ENCODE measurements at regions not wholly inside any gene's neighbourhood (a gene's known extent, or its start where the extent isn't known, plus 50 kb on each side); places are given as distances from the start of the nearest gene placed in this dataset.
"Not testable (repeated sequence)": the region's sequence is repeated elsewhere in the genome, so short reads cannot be mapped to it uniquely, and the experiment has no call there.

DNA sequence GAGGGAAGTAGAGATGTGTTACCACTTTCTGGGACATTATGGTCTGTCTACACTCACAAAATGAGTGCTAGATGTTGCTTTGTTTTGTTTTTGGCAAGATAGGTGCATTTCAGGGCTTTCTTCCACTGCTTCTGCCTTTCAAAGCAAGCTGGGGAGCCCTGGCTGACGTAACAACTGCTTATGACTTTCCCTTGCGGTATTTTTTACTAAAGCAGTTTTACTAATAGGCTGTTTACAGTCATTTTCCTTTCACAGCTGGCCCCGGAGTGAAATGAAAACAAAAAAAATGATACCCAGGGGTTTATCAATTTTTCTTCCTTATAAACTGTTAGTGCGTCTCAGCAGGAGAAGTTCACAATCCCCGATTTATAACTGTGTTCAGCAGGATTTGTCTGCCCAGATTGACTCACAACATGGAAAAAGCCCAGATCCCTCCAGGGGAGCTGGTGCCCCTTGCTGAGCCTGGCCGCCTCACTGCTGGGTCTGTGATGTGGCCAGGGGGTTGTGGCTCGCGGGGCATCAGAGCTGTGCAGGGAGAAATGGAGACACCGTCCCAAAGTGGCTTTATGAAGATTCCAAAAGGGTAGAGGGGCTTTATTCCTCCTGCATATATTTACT lies 184.4 kb upstream of the HS3ST3A1 start:
- DNase-seq (ENCODE audit: low read depth in 2 of 2): no peak

DNA sequence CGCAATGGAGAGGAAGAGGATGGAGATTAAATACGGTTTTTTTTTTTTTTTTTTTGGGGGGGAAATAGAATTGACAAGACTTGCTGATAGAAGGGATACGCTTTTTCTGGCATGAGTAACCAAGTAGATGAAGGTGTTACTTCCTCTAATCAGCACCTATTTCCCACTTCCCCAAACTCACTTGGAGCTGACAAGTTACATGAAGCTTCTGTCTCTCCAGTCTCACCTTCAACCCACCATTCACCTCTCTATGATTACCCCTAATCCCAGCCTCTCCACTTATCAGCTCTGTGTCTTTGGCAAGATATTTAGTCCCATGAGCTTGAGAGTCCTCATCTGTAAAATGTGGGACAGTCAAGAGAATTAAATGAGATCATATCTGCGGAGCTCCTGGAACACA lies 185.9 kb upstream of the HS3ST3A1 start:
- no peak for DNase-seq (ENCODE audit: low read depth in 2 of 2)

DNA sequence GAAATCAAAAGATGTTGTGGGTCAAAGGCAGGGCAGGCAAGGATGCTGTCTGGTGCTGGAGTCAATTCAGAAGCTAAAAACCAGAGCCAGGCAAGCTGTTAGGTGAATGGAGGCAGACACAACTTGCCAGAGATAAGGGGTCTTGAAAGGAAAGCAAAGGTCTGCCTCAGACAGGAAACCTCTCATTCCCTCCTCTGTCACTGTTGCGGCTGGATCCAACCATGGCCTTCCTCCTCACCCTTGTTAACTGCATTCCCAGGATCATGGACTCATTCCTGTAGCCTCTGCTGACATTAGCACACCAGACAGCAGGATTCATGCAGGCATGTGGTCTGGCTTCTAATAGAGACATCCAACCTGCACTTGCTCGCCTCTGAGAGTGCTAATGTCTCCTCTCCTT lies 186.7 kb upstream of the HS3ST3A1 start:
- DNase-seq (ENCODE audit: low read depth in 2 of 2): no peak

DNA sequence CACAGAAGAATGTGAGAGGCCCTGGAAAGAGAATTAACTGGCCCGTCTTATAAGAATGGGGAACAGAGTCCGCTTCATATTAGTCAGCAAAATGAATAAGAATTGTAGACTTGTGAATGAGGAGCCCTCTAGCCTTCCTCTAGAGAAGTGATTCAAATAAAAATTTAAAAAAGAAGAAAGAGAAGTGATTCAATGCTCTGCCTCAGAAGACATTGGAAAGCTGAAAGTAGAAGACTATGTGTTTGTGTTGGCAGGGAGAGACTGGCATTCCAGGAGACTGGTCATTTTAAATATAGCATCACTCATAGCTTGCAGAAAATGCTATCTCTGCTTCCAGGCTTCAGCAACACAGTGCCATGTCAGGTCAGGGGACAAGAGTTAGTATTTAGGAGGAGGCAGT lies 190.6 kb upstream of the HS3ST3A1 start:
- DNase-seq (ENCODE audit: low read depth in 2 of 2): no peak

DNA sequence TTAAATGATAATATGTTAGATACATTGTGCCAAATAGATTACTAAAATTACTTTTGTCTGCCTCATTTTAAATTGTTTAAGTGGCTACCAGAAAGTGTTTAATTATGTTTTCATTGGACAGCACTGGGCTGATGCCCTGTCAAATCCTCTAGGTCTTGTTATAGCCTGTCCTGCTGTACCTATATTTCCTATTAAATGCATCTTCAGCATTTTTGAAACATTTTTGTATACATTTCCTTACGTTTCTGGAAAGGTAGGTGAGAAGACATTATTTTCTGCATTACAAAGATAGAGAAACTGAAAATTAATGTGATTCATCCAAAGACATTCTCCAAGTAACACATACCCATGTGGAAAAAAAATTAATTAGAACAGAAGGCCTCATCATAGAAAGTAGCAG lies 192.2 kb upstream of the HS3ST3A1 start:
- no peak for DNase-seq (ENCODE audit: low read depth in 2 of 2)

DNA sequence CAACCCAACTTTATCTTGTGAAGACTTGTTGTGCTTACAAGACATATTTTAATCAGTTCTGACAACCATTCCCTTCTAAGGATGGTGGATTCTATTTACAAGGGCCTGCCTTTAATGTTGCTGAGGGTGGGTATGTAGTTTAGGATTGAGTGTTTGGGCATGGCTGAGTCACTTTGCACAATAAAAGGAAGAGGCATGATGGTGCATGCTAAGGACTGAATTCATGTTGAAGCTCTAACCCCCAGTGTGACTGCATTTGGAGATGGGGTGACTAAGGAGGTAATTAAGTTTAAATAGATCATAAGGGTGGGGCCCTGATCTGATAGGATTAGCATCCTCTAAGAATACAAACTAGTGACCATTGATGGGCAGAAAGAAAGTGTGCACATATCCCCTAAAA lies 196.1 kb upstream of the HS3ST3A1 start:
- DNase-seq (ENCODE audit: low read depth in 2 of 2): no peak

DNA sequence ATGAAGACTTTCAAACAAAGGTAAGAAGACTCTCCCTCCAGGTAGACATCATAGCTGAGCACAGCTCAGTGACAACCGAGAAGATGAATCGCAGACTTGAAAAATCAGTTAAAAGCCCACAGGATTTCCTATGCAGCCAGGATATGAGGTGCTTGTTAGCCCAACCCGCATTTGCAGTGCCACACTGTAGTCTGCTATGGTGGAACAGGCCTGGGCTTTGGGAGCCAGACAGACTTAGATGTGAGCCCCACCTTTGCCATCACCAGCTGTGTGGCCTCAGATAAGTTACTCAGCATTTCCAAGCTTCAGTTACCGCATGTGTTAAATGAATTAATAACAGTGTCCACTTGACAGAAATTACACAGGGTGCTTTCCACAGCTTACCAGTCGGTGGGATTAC lies 204.4 kb upstream of the HS3ST3A1 start:
- DNase-seq (ENCODE audit: low read depth in 2 of 2): no peak

DNA sequence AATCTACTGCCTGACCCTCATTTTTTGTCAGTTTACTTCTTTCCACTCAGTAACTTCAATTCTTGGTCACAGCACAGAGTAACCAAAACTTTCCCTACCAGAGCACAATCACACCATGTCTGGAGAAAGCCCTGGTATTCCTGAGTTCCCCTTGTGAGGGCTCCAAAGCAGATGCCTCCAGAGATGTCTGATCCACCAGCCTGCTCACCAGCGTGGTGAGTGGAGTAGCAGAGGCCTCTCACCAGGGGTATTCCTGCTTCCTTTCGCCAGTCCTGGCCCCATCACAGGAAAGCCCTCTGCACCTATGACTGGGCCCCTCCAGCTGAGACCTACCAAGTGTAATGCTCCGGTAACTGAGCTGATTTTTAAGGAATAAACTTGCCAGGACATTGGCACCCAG lies 205.4 kb upstream of the HS3ST3A1 start:
- DNase-seq (ENCODE audit: low read depth in 2 of 2): no peak

DNA sequence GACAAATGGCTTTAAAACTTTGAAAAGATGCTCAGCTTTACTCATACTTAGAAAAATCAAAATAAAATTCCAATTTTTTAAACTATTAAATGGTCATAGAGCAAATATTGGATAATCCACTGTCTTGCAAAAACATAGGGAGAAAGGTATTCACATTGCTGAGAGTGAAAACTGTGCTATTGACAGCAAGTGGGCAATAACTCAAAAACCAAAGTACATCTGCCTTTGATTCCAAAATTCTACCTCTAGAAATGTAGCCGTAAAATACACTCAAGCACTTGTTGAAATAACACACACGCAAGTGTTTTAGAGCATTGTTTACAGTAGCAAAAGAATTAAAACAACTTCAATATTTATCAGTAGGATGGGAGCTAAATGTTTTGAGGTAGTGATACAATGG lies 210.6 kb upstream of the HS3ST3A1 start:
- no peak for DNase-seq (ENCODE audit: low read depth in 2 of 2)

DNA sequence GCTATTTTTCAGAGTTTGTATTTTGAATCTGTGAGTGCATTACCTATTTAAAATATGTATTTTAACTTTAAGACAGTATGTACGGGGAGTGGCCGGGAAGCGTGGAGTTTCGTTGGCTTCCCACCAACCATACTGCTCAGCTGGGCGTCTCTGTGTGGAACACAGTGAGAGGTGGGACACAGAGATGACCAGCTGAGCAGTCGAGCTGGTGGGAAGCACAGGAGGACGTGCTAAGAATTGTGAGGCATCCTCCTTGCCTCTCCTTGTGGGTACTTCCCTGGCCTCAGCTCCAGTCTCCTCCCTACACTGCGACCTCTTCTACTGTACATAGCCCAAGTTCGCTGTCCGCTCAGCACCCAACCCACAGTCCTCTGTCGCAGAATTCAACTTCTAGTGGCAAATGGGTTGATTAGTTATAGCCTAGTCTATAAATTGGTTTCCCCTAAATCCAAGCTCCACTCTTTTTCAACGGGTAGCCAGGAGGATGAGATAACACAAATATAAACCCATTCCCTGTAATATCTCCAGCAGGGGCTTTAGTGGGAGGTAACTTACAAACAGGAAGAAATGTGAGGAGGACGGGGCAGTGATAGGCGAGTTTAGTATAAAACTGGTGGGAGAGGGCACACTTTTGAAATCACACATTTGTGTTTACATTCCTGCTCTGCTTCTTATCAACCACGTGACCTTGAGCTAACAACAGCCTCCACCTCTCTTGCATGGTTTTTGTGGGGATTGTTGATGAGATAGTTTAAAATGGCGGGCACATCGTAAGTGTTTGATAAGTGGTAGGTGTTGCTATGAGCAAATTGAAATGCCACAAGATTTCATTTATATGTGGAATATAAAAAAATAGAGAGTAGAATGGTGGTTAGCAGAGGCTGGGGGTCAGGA lies 211.9 kb upstream of the HS3ST3A1 start:
- DNase-seq (ENCODE audit: low read depth in 2 of 2): no peak

DNA sequence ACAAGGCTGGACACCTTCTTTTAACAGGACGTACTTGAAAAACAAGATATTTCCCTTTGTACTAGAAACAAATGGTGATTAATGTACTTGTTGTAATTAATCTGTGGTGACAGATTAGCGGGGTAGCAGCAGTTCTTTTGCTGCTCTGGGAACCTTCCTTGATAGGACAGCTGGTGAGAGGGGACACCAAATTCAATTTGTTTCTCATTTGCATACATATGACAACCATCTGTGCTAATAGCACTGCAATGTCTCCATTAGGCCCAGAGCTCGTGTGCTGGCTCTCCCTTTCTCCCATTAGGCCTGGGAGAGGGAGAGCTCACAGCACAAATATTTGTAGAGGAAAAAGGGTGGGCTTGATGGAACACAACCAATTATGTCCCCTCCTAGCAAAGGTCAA lies 221.0 kb upstream of the HS3ST3A1 start:
- no peak for DNase-seq (ENCODE audit: low read depth in 2 of 2)

DNA sequence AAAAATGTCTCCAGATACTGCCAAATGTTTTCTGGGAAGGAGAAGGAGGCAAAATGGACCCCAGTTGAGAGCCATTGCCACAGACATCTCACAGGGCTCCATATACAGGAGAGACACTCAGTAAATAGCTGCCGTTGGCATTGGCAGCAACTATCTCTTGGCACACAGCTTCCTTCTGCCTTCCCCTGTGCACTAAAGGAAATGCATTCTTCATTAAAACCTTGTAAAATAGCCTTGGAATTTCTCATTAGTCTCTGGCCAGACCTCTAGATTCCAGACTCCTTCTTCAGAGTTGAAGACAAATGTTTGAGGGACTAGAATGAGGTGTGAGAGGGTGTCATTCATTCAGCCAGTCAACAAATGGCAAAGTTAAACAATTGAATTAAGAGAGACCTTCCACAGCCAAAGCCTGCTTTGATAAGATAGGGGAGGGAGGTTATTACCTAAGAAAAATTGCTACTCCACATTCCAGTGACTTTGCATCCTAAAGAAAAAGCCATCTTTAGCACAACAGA lies 223.9 kb upstream of the HS3ST3A1 start:
- DNase-seq (ENCODE audit: low read depth in 2 of 2): no peak

DNA sequence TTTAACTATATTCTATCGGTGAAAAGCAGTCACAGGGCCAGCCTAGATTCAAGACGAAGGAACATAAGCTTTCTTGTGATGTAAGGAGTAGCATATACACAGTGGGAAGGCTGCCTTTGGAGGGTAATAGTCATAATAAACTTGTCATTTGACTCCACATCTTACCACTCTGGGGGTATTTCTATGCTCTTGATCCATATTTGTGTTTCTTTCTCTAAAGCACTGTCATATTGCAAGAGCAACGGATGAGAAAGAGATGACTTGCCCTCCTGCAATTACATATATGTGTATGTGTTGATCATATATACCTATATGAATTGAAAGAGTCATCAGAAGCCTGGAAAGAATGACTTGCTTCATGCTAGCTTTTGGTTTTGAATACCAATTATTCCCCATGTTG lies 225.4 kb upstream of the HS3ST3A1 start:
- DNase-seq (ENCODE audit: low read depth in 2 of 2): no peak

DNA sequence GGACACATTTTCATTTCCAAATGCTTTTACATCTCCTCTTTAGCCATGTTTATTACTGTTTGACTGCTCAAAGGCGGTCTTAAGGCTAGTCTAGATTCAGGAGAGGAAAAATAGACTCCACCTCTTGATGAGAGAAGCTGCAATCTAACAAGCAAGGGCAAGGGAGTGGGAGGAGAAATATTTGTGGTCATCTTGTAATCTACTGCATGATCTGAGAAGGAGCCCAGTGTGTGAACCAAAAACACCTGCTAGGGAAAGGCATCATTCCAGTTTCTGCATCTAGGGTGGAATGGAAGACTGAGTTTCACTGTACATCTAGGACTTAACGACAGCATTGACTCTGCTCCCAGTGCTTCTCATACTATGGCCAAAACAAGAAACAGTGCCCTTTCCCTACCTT lies 232.2 kb upstream of the HS3ST3A1 start:
- no peak for DNase-seq (ENCODE audit: low read depth in 2 of 2)

DNA sequence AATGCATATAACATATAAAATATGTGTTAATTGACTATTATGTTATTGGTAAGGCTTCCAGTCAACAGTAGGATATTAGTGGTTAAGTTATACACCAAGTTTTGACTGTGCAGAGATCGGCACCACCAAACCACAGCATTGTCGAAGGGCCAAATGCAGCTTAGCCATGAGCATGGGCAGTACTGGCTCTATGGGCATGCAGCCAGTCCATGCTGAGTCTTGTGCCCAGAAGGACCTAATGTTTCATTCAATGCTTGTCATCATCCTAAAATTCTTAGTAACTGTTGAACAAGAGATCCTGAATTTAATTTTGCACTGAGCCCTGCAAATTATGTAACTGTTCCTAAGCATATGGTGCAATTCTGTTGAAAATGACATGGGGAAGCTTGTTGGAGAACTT lies 233.4 kb upstream of the HS3ST3A1 start:
- no peak for DNase-seq (ENCODE audit: low read depth in 2 of 2)

DNA sequence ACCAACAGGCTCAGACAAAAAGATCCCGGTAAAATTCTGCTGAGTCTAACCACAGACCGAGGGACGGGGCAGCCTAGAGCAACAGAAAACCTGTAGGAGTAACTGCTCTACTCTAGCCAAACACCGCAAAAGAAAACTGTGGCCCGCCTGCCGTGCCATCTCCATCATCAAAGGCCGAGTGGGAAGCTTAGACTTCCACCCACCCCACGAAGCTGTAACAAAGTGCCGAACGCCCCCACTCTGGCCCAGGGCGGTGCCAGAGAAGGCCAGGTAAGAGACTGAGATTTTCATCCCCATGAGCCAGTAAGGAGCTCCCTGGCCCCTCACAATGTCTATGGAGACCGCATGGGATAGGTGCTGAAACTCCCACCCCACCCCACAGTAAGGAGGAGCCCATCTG lies 231.9 kb upstream of the COX10 start:
- no peak for DNase-seq (ENCODE audit: low read depth in 2 of 2)

DNA sequence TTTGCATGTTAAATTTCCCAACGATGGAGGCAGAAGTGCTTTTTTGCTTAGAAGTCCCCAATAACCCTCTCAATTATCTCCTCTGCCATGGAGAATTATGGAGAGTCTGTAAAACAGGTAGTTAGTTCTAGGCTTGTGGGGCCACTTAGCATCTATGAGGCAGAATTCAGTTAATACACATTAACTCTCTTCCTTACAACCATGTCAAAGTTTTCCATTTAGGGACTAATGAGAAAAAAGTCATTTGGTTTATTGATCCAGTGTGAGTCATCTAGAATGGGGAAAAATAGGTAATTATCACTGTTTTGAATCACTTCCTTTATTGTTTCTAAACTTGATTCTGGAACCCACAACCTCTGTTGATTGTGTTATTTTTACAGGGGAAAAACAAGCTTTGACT lies 229.1 kb upstream of the COX10 start:
- no peak for DNase-seq (ENCODE audit: low read depth in 2 of 2)

DNA sequence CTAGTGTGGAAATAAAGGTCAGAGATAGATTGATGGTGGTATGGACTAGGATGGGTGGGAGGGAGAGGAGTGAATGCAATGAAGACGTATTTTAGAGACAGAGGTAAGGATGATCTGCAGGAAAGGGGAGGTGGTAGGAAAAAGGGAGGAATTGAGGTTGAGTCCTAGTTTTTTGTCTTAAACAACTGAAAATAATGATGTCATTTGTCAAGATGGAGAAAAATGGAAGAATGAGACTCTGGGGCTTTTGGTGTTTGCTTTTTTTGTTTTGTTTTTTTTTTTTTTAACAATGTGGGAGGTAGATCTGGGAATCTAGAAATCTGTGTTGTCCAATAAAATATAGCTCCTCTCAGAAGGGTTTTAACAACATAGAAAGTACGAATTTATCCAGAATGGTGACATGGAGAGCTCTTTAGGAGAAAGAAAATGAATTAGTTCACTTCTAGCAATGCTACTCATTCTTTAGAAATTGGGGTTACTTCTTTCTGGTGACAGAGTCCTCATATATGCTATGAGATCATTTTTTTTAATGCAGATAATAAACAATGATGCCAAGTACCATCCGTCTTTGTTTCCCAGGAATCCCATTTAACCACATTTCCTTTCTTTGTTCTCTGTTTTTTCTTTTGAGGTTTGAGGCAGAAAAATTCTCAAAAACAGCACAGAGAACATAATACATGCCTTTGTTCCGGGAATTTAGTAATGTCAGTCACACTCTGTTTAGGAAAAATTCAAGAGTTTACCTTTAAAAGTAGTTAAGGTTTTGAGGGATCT lies 225.3 kb upstream of the COX10 start:
- DNase-seq (ENCODE audit: low read depth in 2 of 2): no peak

DNA sequence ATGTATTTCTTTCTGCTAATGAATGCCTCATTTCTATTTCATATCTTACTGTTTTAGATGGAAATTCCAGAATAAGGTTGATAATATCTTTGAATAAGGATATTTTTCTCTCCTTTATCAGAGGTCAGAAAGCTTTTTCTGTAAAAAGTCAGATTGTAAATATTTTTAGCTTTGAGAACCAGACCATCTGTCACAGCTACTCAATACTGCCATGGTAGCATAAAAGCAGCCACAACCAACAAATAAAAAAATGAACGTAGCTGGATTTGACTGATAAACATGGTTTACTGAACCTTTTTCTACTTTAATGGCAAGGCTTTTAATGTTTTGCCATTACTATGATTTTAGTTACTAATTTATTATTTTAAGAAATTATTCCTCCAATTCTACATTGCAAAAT lies 217.4 kb upstream of the COX10 start:
- DNase-seq (ENCODE audit: low read depth in 2 of 2): no peak

DNA sequence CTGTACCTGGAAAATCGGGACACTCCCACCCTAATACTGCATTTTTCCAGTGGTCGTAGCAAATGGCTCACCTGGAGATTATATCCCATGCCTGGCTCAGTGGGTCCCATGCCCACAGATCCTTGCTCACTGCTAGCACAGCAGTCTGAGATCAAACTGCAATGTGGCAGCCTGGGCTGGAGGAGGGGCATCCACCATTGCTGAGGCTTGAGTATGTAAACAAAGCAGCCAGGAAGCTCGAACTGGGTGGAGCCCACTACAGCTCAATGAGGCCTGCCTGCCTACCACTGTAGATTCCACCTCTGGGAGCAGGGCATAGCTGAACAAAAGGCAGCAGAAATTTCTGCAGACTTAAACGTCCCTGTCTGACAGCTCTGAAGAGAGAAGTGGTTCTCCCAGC lies 213.6 kb upstream of the COX10 start:
- DNase-seq (ENCODE audit: low read depth in 2 of 2): not testable (repeated sequence)

DNA sequence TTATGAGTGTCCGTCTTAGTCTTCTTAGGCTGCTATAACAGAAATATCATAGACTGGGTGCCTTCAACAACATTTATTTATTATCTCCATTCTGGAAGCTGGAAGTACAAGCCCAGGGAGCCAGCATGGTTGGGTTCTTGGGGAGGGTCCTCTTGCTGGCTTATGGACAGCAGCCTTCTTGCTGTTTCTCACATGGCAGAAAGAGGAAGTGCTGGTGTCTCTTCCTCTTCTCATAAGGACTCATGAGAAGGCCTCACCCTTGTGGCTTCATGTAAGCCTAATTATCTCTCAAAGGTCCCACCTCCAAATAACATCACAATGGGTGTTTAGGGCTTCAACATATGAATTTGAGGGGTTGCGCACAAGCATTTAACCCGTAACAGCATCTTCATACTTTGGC lies 207.0 kb upstream of the COX10 start:
- no peak for DNase-seq (ENCODE audit: low read depth in 2 of 2)

DNA sequence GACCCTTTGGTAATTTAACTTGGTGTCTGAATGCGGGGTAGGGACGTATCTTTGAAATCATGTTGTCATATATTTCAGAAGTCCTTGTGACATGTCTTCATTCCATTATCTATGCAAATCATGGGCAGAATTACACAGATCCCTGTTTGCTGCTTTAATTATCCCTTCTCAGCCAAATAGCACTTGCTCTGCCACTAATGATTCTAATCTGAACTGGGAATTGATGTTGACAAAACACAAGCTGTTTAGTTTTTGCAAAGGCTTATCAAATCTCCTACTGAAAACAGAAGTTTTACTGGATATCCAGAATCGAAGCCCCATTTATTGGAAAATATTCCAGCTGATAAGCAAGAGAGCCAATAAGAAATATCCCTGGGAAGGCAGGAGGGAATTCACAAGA lies 205.9 kb upstream of the COX10 start:
- DNase-seq (ENCODE audit: low read depth in 2 of 2): no peak

DNA sequence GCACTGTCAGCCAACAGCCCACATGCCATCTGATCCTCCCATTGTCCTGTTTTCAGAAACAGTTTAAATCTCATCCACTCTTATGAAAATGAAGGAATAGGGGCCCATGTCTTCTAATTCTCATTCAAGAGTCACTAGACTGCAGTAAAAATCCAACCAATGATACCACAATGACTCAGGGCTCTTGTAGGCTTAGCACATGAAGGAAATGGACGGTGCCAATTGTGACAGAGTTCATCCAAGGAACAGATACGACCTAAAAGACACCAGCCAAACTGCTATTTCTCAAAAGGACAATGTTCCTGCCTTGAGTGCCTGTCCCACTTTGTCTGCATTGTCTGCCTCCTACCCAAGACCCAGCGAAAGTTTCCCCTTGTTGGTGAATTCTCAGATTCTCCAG lies 204.8 kb upstream of the COX10 start:
- no peak for DNase-seq (ENCODE audit: low read depth in 2 of 2)
